ENCODE measurements at regions not wholly inside any gene's neighbourhood (a gene's known extent, or its start where the extent isn't known, plus 50 kb on each side); places are given as distances from the start of the nearest gene placed in this dataset.

DNA sequence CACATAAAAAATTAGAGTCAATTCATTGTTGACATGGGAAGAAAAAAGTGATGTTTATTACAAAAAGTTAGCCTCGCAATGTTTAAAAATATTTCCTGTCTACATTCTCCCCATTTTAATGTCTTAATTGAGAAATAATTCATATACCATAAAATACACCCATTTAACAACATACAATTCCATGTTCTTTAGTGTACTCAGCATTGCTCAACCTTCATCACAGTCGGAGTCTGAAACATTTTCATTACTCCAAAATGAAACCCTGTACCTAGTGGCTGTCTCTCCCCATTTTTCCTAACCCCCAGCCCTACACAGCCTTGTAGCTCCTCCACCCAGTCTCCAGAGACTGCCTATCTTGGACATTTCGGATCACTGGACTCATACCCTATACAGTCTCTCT, 103.9 kb upstream of the CBLN2 start:
- intact Hi-C loops (cut with DNase I), result no loop called here
- TF ChIP-seq, protein P1, sequence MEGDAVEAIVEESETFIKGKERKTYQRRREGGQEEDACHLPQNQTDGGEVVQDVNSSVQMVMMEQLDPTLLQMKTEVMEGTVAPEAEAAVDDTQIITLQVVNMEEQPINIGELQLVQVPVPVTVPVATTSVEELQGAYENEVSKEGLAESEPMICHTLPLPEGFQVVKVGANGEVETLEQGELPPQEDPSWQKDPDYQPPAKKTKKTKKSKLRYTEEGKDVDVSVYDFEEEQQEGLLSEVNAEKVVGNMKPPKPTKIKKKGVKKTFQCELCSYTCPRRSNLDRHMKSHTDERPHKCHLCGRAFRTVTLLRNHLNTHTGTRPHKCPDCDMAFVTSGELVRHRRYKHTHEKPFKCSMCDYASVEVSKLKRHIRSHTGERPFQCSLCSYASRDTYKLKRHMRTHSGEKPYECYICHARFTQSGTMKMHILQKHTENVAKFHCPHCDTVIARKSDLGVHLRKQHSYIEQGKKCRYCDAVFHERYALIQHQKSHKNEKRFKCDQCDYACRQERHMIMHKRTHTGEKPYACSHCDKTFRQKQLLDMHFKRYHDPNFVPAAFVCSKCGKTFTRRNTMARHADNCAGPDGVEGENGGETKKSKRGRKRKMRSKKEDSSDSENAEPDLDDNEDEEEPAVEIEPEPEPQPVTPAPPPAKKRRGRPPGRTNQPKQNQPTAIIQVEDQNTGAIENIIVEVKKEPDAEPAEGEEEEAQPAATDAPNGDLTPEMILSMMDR (IDR thresholded peaks at IDR 0.05), result no peak

DNA sequence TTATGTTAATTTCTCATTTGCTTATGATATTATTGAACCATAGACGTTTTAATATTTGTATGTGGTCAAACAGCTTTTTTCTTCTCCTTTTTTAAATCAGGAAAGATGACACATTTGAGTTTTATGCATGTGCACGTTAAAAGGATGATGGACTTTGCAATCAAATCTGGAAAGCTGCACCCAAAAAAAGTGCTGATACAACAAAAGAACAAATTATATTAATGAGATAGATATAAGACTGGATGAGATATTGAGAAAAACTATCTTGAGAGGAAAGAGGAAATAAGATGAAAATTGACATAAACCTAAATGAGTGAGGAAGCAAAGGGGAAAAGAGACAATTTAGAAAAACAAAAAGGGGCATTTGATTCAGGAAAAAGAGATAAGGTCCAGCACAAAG, 96.4 kb upstream of the CBLN2 start:
- TF ChIP-seq, protein P1 (IDR thresholded peaks at IDR 0.05), result no peak
- no peak overlapping the region for H3K27ac ChIP-seq
- H3K4me3 ChIP-seq, result no peak overlapping the region
- no peaks in the 10 kb centered on the region for H3K4me1 ChIP-seq
- no peak for DNase-seq (ENCODE audit: low spot score in 2 of 2)
- H3K36me3 ChIP-seq, result no peaks in the 10 kb centered on the region
- intact Hi-C loops (cut with DNase I), result no loop called here
- no peaks in the 10 kb centered on the region for H3K9me3 ChIP-seq
- no peaks in the 10 kb centered on the region for H3K27me3 ChIP-seq

More for the DNA sequence above, 103.9 kb upstream of the CBLN2 start:
- no peak overlapping the region for H3K27ac ChIP-seq
- no peak overlapping the region for H3K4me3 ChIP-seq
- no peaks in the 10 kb centered on the region for H3K36me3 ChIP-seq
- H3K27me3 ChIP-seq, result no peaks in the 10 kb centered on the region
- H3K9me3 ChIP-seq, result no peaks in the 10 kb centered on the region
- H3K4me1 ChIP-seq, result no peaks in the 10 kb centered on the region
- no peak for DNase-seq (ENCODE audit: low spot score in 2 of 2)

DNA sequence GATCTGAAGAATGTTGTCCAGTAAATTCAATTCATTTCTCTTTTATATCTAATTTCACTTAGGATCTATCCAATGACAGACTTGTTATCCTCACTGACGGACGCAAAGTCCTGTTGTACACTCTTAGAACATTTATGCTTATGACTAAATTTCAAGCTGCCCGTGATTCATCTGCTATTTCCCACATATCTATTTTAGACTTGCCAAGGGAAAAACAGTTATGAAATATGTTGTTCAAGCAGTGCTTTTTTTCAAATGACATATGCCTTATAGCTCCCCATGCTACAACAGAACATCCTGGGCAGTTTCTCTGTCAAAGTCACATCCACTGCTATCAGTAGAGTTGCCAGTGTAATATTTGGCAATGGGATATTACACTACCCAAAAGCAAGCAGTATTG, 94.2 kb upstream of the CBLN2 start:
- no peak for DNase-seq (ENCODE audit: low spot score in 2 of 2)
- Histone ChIP-seq H3K4me1 (no peaks in the 10 kb centered on the region), H3K27me3 (no peaks in the 10 kb centered on the region), H3K9me3 (no peaks in the 10 kb centered on the region), H3K4me3 (no peak overlapping the region), H3K36me3 (no peaks in the 10 kb centered on the region), H3K27ac (no peak overlapping the region)
- TF ChIP-seq, protein P1 (IDR thresholded peaks at IDR 0.05), result no peak
- intact Hi-C loops (cut with DNase I), result no loop called here

DNA sequence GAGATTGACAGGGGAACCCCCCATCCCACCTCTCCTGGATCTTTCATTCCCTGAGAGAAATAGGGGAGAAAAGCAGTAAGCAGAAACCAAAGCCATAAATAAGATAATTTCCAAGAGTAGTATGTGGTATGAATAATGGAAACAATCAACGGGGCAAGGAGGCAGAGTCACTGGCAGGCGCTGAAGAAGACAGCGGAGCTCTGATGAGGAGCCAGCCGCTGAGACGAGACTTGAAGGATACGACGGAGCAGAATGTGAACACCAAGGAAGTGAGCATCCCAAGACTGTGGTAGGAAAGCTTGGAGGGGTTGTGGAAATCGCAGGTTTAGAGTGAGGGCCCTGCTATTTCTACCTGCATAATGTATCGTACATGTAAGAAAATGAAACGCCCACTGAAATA, 93.6 kb upstream of the CBLN2 start:
- H3K9me3 ChIP-seq, result no peaks in the 10 kb centered on the region
- H3K4me1 ChIP-seq, result no peaks in the 10 kb centered on the region
- DNase-seq (ENCODE audit: low spot score in 2 of 2), result no peak
- no peaks in the 10 kb centered on the region for H3K36me3 ChIP-seq
- H3K4me3 ChIP-seq, result no peak overlapping the region
- no peak overlapping the region for H3K27ac ChIP-seq
- TF ChIP-seq, protein P1 (IDR thresholded peaks at IDR 0.05), result no peak
- no peaks in the 10 kb centered on the region for H3K27me3 ChIP-seq
- intact Hi-C loops (cut with DNase I), result no loop called here

DNA sequence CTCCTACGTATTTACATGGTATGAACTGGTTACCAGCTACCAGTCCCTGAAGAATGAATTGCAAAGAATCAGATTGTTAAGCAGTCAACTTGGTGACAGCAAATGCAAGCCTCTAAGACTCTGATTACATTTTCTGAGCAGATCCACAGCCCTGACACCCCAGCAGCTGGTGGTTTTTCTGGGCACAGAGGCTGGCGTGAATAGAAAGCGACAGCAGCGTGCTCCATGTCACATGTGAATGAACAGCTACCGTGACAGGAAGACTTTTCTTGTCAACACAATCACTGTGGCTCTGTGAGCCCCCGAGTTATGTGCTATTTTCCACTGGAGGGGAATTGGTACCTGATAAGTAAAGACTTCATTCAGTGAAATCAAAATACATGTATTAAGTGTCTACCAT, 93.2 kb upstream of the CBLN2 start:
- Histone ChIP-seq H3K9me3 (no peaks in the 10 kb centered on the region), H3K4me1 (no peaks in the 10 kb centered on the region), H3K36me3 (no peaks in the 10 kb centered on the region), H3K4me3 (no peak overlapping the region), H3K27me3 (no peaks in the 10 kb centered on the region), H3K27ac (no peak overlapping the region)
- DNase-seq (ENCODE audit: low spot score in 2 of 2), result no peak
- TF ChIP-seq, protein P1 (IDR thresholded peaks at IDR 0.05), result no peak
- intact Hi-C loops (cut with DNase I), result no loop called here

DNA sequence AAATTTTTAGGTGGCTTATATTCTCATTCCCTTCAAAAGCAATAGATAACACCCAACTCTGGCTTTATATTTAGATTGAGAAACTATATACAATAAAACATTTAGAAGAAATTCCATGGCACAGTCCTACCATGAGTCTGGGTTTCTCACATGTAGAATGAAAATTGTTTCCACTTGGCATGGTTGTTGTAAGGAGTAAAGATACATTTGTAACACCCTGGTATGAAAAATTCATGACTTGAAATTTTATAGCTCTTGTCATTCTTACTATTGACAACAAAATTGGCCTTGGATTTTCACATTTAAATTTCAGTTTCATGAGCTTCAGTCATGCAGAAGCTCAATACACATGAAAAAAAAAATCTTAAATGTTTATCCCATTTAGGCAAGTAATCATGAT, 92.5 kb upstream of the CBLN2 start:
- intact Hi-C loops (cut with DNase I), result no loop called here
- DNase-seq (ENCODE audit: low spot score in 2 of 2), result no peak
- Histone ChIP-seq H3K9me3 (no peaks in the 10 kb centered on the region), H3K27me3 (no peaks in the 10 kb centered on the region), H3K36me3 (no peaks in the 10 kb centered on the region), H3K4me1 (no peaks in the 10 kb centered on the region), H3K27ac (no peak overlapping the region), H3K4me3 (no peak overlapping the region)
- TF ChIP-seq, protein P1 (IDR thresholded peaks at IDR 0.05), result no peak
